HG03045 (cell line): ENCODE measurements at regions not wholly inside any gene's neighbourhood (a gene's known extent, or its start where the extent isn't known, plus 50 kb on each side); places are given as distances from the start of the nearest gene placed in this dataset.
"Not testable (repeated sequence)": the region's sequence is repeated elsewhere in the genome, so short reads cannot be mapped to it uniquely, and the experiment has no call there.

Experiments used
- ATAC-seq: cut with Tn5 transposase; IDR thresholded peaks from one replicate; pipeline ENCODE4 v1.9.1; 2021; ENCODE audit warnings: mild to moderate bottlenecking, moderate library complexity; ENCODE audit not compliant: unreplicated experiment

DNA sequence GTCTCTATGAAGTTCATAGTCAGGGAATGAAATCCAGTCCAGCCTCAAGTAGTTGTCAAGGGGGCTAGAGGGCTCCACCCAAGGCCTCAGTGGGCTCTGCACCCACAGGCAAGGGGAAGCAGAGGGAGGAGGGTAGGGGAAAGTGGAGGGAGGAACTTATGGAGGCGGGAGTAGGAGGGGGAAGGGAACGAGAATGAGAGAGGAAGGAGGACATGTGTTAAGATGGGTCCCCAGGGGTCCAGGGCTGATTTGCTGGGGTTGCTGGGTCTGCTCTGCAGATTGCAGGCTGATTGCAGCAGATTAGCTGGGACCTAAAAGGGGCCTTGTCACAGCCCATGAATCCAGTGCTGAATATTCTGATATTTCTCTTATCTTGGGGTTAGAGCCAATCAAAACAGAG lies 166.9 kb upstream of the IL12B start:
- no peak for ATAC-seq

DNA sequence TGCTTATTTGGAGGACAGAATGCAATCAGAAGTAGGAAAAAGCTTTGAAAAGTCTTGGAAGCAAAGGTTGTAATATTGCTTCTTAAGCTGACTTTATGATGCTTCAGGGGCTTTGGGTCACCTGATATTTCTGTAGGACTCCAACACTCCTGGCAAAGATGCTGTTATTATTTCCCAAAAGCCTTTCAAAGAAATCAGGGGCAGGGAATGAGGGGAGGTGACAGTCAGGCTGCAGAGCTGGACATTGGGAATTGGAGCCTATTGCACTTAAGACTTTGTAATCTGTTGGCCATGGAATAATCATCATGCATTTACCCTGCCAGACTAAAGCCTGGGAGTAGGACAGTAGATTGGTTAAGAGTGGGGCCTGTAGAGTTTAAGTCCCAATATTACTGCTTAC lies 168.3 kb upstream of the IL12B start:
- ATAC-seq, result no peak

DNA sequence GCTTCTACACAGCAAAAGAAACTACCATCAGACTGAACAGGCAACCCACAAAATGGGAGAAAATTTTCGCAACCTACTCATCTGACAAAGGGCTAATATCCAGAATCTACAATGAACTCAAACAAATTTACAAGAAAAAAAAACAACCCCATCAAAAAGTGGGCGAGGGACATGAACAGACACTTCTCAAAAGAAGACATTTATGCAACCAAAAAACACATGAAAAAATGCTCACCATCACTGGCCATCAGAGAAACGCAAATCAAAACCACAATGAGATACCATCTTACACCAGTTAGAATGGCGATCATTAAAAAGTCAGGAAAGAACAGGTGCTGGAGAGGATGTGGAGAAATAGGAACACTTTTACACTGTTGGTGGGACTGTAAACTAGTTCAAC lies 171.8 kb upstream of the IL12B start:
- ATAC-seq, result not testable (repeated sequence)

DNA sequence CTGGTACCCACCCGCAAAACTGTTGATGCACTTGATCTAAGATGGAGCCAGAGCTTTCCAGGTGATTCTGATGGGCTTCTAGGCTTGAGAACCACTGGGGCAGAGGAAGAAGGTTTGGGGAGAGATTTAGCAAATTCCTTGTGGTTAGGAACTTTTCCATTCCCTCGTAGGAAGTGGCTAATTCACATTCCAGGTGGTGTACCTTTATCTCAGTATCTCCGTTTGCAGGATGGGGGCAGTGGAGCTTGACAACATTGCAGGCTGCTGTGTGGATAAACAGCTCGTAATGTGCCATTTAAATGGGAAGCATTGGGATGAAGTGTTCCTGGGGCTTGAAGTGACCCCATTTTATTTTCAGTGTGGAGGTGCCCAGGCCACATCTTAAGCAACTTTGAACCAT lies 172.9 kb upstream of the IL12B start:
- ATAC-seq, result no peak

DNA sequence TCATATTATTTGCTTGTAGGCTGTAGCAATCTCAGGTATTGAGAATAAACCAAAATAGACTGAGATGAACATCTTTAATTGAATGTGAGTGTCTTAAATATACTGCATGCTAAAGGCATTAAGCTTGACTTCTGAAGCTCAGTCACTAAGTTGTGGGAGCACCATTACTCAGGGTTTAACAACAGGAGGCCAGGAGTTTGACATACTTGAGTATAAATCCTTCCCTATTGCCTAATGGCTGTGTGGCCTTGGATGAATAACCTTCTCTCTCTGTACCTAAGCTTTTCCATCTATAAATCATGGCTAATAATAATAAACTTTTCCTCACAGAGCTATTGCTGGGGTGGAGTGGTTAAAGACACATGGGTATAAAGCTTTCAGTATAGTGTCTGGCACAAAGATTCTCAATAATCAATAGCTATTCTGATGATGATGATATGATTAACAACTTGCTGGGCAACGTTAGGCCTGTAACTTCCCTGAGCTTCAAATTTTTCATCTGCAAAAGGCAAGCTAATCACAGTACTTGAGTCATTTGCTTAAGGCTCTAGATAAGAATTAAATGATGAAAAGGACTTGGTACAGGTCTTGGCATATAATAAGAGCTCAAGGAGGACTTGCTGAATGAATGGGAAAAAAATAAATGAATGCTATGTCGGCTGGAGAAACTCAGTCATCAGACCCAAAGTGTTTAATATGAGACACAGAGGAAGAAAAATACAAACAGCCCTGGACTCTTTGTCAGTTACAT lies 174.0 kb upstream of the IL12B start:
- ATAC-seq, result no peak

DNA sequence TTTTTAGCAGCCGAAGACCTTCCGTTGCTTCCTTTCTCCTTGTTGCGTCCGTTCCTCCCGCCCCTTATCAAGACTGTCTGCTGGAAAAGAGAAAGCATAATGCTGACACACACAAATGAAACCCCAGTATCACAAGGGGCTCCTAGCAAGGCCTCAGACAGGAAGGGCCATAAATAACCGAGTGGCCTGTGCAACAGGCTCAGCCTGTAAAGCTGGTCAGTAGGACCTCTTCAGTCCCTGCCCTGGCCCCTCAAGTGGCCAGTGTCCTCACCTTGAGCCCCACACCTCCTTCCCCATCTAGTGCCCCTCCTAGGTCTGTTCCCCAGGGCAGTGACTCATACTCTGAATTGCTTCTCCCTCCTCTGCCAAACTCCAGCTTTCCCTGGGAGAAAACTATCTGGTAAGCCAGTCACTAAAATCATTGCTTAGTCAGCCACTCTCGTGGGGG lies 174.6 kb upstream of the IL12B start:
- ATAC-seq, result no peak

DNA sequence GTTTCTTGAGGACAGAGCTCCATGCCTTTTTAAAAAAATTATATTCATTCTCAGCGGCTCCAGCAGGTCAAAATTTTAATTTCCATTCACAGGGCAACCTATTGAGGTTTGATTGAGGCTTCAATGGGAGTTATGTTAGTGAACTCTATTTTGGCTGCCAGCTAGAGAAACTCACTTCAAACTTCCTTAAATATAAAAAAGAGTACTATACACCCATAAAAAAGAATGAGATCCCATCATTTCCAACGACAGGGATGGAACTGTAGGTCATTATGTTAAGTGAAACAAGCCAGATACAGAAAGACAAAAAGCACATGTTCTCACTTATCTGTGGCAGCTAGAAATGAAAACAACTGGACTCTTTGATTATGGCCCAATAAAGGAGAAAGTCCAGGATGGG lies 176.8 kb upstream of the IL12B start:
- no peak for ATAC-seq

DNA sequence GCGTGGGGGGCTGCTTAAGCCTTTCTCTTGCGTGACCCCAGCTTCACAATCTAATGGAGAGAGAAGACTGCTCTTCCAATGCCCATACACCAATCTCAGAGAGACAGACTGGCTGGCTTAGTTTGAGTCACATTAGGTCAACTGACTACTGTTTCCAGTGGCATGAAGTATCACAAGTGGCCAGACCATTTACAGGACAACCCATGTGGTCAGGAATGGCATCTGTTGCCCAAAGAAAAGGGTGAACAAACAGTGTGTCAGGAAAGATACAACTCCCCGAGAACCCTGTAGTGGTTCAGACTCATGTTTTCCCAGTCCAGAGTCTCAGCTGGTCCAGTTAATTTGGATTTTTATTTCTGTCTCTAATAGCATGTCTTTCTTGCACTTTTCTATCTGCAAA lies 177.4 kb upstream of the IL12B start:
- no peak for ATAC-seq

DNA sequence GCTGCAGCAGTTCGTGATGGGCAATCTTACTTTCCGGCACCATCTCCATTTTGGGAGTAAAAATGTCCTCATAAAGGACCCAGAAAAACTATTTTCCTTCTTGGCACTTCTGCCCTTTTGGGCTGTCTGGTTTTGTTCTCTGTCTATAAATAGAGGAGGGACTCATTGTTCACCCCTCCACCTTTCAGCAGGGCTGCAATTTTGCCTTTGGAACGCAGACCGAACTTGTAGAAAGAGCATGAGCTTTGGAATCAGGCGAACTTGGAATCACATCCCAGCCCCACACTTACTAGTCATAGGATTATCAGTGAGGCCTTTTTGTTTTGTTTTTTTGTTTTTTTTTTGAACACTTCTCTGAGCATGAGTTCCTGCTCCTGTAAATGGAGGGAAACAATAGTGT lies 178.1 kb upstream of the IL12B start:
- ATAC-seq, result no peak

DNA sequence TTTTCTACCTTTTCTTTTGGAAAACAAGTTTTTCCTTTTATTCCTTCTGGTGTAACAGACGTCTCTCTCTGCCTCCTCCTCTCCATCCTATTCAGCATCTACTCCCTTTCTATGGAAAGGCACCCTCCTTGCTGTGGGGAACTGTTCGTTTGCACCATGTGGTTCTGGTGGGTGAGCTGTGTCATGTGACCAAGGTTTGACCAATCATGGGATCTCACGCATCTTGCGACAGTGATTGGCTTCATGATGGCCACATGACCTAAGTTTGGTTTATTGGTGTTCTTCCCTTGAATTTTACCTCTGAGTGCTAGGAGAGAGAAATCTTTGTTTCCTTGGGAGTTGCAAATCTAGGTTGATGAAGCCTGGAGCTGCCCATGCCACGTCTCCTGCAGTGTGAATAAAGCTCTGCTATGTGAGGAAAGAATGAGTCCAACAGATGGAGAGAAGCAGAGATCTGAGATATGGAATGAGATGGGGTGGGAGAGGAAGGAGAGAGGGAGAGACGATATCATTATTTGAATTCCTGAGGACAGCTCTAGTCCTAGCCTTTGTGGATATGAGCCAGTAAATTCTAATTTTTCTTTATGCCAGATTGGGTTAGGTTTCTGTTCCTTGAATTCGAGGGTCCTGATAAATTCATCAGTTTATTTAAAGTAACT lies 178.8 kb upstream of the IL12B start:
- no peak for ATAC-seq

DNA sequence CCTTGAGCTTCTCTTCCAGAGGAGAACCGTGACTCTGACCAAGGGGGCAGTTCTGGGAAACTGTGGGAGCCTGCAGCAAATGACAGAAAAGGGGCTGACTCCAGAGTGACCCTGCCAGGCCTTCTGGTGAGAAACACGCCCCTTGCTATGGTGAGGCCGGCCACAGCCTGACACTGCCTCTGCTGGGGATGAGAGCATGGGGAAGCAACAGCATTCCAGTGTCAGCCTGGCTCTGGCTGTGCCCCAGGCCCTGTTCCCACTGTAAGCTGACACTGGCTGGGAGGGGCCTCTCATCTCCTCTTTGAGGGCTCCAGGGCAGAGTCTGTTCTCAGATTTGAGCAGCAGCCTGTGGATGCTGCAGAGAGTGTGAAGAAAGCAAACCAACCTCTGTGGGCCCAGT lies 180.0 kb upstream of the IL12B start:
- ATAC-seq, result no peak

DNA sequence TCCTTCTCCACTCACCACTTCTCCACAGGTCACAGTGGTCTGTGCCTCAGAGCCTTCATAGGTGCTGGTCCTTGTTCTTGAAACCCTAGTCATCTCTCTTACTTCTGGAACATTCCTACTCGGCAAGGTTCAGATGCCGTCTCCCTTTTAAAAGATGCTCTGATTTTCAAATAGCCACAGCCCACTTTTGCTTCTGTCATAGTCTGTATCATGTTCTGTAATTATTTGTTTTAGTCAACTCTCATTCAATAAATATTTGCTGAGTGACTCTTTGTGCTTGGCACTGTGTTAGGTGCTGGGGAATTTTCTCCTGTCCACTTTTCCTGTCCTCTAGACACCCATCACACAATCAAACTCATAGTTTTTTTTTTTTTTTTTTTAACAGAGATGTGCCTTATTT lies 181.3 kb upstream of the IL12B start:
- ATAC-seq, result no peak

DNA sequence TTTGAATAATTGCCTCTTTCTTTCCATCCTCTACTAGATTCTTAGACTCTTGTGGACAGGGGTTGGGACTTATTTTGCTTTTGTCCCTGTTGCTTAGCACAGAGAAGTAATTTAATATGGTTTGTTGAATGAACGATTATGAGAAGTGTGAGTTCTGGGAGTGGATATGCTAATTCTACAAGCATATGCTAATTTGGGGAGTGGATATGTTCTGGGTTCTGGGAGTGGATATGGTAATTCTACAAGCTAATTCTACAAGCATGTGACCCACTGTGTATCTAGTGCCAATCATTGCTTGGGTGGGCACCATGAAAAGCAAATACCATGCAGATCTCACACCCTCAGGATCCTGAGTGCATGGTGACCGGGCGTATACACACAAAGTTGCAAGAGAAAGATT lies 181.8 kb upstream of the IL12B start:
- ATAC-seq, result no peak

DNA sequence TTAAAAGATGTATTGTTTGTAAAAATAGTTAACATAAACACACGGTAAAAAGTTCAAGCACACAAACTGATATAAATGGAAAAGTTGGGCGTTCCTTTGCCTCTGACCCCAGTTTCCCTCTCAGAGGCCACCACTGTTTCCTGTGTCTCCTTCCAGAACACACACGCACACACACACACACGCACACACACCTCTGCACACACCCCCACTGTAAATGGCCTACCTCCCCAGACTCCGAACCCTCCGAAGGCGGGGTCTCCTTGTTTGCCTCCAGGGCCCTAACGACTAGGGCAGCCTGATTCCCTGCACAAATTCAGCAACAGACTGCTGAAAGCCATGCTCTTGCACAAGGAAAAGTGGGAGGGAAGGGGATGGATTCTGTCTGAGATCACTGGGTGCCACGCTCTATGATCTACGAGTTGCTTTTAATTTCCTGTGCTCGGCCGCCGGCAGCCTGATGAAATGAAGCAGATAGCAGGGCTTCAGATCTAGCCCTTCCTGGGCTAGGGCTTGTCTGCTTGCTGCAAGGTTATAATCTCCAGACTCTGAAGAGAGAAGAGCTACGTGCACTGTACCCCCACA lies 184.0 kb upstream of the IL12B start:
- ATAC-seq, result no peak

DNA sequence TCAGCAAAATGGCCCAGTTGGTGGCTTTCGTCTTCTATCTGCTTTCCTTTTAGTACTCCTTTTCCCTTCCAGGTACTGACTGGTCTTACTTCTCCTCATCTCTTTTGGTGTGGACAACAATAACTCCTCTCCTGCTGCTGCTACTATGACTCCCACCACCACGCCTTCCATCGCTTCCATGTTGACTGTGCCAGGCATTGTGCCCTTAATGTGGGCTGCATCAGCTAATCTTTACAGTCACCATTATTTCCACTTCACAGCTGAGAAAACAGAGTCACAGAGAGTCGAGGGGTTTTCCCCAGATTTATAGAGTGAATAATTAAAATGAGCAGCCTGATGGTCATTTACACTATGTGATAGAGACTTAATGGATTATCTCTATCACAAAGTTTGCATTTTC lies 184.9 kb upstream of the IL12B start:
- no peak for ATAC-seq

DNA sequence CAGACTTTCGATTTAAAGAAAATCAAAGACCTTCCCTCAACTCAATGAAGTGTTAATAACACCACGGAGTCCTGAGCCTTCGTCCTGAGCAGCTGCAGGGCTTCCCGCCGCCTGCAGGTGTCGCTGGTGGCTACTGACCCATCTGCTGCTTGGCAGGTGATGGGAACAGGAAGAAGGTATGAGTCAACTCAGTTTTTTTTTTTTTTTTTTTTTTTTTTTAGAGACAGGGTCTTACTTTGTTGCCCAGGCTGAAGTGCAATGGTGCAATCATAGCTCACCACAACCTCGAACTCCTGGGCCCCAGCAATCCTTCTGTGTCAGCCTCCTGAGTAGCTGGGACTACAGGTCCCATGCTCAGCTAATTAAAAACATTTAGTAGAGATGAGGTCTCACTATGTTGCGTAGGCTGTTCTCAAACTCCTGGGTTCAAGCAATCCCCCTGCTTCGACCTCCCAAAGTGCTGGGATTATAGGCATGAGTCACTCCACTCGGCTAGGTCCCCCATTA lies 185.7 kb upstream of the IL12B start:
- peak; percentile 92 for ATAC-seq

DNA sequence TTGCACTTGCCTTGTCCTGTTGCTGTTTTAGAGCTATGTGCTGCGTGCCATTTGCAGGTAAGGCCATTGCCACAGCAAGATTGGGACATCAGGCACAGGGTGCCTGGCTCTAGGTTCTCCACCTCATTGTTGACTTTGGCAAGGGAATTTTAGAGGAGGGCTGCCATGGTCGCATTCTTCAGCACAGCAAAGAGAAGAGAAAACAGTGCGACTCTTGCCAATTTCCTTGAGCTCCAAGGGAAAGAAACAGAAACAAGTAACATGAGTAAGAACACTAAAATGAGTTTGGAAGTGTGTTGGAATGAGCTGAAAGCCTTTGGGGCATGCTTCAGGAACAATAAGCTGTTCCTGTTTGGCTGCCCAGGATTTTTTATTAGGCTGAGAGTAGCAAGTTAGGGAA lies 188.1 kb upstream of the IL12B start:
- no peak for ATAC-seq

DNA sequence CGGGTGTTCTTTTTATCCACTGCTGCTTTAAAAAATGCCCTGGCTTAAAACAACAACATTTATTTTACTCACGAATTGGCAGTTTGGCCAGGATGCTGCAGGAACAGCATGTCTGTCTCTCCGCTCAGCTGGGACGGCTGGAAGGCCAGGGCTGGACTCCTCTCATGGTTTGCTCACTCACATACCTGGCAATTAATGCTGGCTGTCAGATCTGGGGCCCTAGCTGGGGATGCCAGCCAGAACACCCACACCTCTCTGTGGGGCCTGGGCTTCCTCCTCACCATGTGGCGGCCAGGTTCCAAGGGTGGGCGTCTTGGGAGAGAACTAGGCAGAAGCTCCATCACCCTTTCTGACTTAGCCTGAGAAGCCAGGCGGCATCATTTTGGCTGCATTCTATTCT lies 189.1 kb upstream of the IL12B start:
- no peak for ATAC-seq

DNA sequence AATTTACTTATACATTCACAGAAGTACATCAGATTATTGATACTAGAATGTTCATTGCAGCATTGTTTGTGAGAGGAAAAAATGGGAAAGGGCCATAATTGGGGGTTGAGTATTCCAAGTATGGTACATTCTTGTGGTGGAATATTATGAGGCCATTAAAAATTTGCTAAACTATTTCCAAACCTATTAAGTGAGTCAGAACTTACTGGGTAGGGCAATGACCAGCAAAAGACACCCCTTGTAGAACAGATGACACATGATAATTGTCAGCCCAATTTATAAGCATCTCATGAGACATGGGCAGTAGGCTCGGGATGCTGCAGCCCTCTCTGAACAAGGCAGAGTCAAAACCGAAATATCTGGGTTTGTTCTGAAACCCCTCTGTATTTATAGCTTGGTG lies 192.6 kb upstream of the IL12B start:
- ATAC-seq, result no peak

DNA sequence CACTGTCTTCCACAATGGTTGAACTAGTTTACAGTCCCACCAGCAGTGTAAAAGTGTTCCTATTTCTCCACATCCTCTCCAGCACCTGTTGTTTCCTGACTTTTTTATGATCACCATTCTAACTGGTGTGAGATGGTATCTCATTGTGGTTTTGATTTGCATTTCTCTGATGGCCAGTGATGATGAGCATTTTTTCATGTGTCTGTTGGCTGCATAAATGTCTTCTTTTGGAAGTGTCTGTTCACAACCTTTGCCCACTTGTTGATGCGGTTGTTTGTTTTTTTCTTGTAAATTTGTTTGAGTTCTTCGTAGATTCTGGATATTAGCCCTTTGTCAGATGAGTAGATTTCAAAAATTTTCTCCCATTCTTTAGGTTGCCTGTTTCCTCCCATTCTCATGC lies 194.0 kb upstream of the IL12B start:
- ATAC-seq, result not testable (repeated sequence)

DNA sequence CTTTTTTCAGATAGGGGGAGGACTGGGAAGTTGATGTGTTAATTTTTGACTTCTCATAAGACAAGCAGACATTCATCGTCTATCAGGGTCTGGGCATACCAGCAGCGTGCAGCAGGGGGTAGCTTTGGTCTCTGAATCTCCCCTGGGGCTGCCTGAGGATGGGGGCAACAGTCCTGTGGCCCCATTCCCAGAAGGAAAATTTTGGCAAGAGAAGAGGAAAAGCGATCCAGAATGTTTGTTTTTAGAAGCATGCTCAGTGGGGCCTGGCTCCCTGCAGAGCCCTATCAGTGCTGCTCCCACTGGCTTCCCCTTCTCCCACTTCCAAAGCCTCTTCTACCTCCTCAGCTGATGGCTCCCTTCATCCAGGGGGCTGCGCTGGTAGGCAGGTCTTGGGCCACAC lies 194.8 kb upstream of the IL12B start:
- no peak for ATAC-seq

DNA sequence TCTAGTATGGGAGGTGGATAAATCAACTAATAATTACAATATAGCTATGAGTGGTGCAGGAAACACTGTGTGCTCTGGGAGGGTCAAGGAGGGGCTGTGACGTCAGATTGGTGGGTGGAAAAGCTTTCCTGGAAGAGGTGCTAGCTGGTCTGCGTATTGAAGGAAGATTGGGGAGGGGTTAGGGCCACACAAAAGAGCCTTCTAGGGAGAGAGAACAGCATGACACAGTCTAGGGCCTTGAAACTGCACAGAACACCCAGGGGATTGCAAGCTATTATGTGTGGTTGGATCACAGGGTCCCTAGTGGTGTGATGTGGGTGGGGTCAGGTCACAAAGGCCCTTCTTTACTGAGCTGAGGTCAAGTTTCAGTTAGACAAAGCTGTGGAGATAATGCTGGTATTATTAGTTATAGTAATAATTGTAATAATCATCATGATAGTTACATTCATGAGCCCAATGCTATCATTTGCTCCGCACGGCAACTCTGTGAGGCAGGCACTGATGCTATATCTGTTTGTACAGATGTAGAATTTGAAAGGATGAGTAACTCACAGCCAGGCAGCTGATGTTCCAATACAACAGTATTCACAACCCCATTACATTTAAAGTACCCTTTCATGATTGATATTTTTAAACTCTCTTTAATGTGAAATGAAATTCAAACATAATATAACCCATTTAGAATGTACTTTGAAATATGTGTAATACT lies 197.4 kb upstream of the IL12B start:
- ATAC-seq, result no peak
